OCI-LY1 (cell line): ENCODE measurements at regions not wholly inside any gene's neighbourhood (a gene's known extent, or its start where the extent isn't known, plus 50 kb on each side); places are given as distances from the start of the nearest gene placed in this dataset.

Experiments
- H2AFZ ChIP-seq: fragments of 200-600 bp; sonication (generic), shearing (Covaris generic); 2 replicates; pipeline ENCODE4 v1.6.0; 2014; ENCODE audit warnings: antibody characterized with exemption, mild to moderate bottlenecking, low read length
- H3F3A ChIP-seq: fragments of 200-600 bp; sonication (generic), shearing (Covaris generic); 2 replicates; pipeline ENCODE4 v1.6.0; 2014; ENCODE audit warnings: mild to moderate bottlenecking, antibody characterized with exemption, low read length, moderate library complexity; ENCODE audit not compliant: insufficient read depth
- H3K27ac ChIP-seq: fragments of 200-600 bp; sonication (generic); 2 replicates; pipeline ENCODE4 v1.5.1; 2014; ENCODE audit warnings: low read length, mixed run types, mild to moderate bottlenecking, low read depth; ENCODE audit not compliant: poor library complexity, severe bottlenecking
- H3K27me3 ChIP-seq: fragments of 200-600 bp; sonication (generic); 2 replicates; pipeline ENCODE4 v1.6.0; 2014; ENCODE audit warnings: antibody characterized with exemption, mild to moderate bottlenecking, low read length, moderate library complexity; ENCODE audit not compliant: insufficient read depth
- H3K36me3 ChIP-seq: fragments of 200-600 bp; sonication (generic); 2 replicates; pipeline ENCODE4 v1.6.1; 2014; ENCODE audit warnings: mild to moderate bottlenecking, antibody characterized with exemption, low read length, moderate library complexity, mixed read lengths; ENCODE audit not compliant: insufficient read depth
- H3K4me1 ChIP-seq: fragments of 200-600 bp; sonication (generic); 2 replicates; pipeline ENCODE4 v1.5.1; 2014; ENCODE audit warnings: mild to moderate bottlenecking, low read length, moderate library complexity; ENCODE audit not compliant: insufficient read depth, severe bottlenecking
- H3K4me2 ChIP-seq: fragments of 200-600 bp; sonication (generic), shearing (Covaris generic); 2 replicates; pipeline ENCODE4 v1.6.1; 2014; ENCODE audit warnings: low read length
- H3K4me3 ChIP-seq: fragments of 200-600 bp; sonication (generic); 2 replicates; pipeline ENCODE4 v1.5.1; 2014; ENCODE audit warnings: low read length, low read depth, mild to moderate bottlenecking, mixed read lengths; ENCODE audit not compliant: poor library complexity, severe bottlenecking
- H3K79me2 ChIP-seq: fragments of 200-600 bp; shearing (Covaris generic); 2 replicates; pipeline ENCODE4 v1.6.1; 2016; ENCODE audit warnings: mixed run types, low read length, mixed read lengths; ENCODE audit not compliant: insufficient read depth
- H3K9ac ChIP-seq: fragments of 200-600 bp; sonication (generic), shearing (Covaris generic); 2 replicates; pipeline ENCODE4 v1.6.1; 2014; ENCODE audit warnings: mild to moderate bottlenecking, low read length, mixed read lengths
- H3K9me2 ChIP-seq: fragments of 200-600 bp; sonication (generic), shearing (Covaris generic); 2 replicates; pipeline ENCODE4 v1.6.1; 2014; ENCODE audit warnings: low read depth, mild to moderate bottlenecking, low read length, mixed read lengths
- H3K9me3 ChIP-seq: fragments of 200-600 bp; shearing (Covaris generic); 2 replicates; pipeline ENCODE4 v1.6.1; 2014; ENCODE audit warnings: low read length, mixed read lengths
- H4K20me1 ChIP-seq: fragments of 200-600 bp; sonication (generic), shearing (Covaris generic); 2 replicates; pipeline ENCODE4 v1.6.0; 2016; ENCODE audit warnings: mild to moderate bottlenecking, low read length; ENCODE audit not compliant: insufficient read depth
- CTCF ChIP-seq: fragments of 200-600 bp; sonication (generic), shearing (Covaris generic); IDR thresholded peaks from 2 replicates; pipeline ENCODE4 v1.5.1; 2017; ENCODE audit warnings: mild to moderate bottlenecking, antibody characterized with exemption, low read length, moderate library complexity, mixed read lengths
- EZH2 ChIP-seq: fragments of 200-600 bp; sonication (generic), shearing (Covaris generic); IDR thresholded peaks from 2 replicates; pipeline ENCODE4 v1.8.0; 2017; ENCODE audit warnings: borderline replicate concordance, mixed run types, mild to moderate bottlenecking, antibody characterized with exemption, low read length, moderate library complexity, mixed read lengths

- Histone ChIP-seq H3K9ac (no peak overlapping the region), H3K9me3 (no peaks in the 10 kb centered on the region), H2AFZ (no peak overlapping the region), H3F3A (no peaks in the 10 kb centered on the region), H3K27ac (no peak overlapping the region), H3K27me3 (no peaks in the 10 kb centered on the region), H3K4me3 (no peak overlapping the region), H3K4me1 (no peaks in the 10 kb centered on the region), H3K36me3 (no peaks in the 10 kb centered on the region), H3K4me2 (no peak overlapping the region), H3K9me2 (no peaks in the 10 kb centered on the region), H4K20me1 (no peaks in the 10 kb centered on the region), H3K79me2 (no peaks in the 10 kb centered on the region)
- TF ChIP-seq CTCF (no peak), EZH2 (no peak)
Measured at GRCh38 chr7:36023033-36023560, 130.0 kb upstream of the EEPD1 start.

GRCh38 chr7:36025190-36025589 is 127.9 kb upstream of the EEPD1 start:
- Histone ChIP-seq H3K9me3 (no peaks in the 10 kb centered on the region), H3K9ac (no peak overlapping the region), H3K27me3 (no peaks in the 10 kb centered on the region), H4K20me1 (no peaks in the 10 kb centered on the region), H3K36me3 (no peaks in the 10 kb centered on the region), H2AFZ (no peak overlapping the region), H3K4me2 (no peak overlapping the region), H3K9me2 (no peaks in the 10 kb centered on the region), H3K4me1 (no peaks in the 10 kb centered on the region), H3K4me3 (no peak overlapping the region), H3F3A (no peaks in the 10 kb centered on the region), H3K79me2 (no peaks in the 10 kb centered on the region), H3K27ac (no peak overlapping the region)
- TF ChIP-seq CTCF (no peak), EZH2 (no peak)

- Histone ChIP-seq H2AFZ (no peak overlapping the region), H3K79me2 (no peaks in the 10 kb centered on the region), H4K20me1 (no peaks in the 10 kb centered on the region), H3K27me3 (no peaks in the 10 kb centered on the region), H3K4me1 (no peaks in the 10 kb centered on the region), H3K9me3 (no peaks in the 10 kb centered on the region), H3K9me2 (no peaks in the 10 kb centered on the region), H3F3A (no peaks in the 10 kb centered on the region), H3K4me3 (no peak overlapping the region), H3K4me2 (no peak overlapping the region), H3K36me3 (no peaks in the 10 kb centered on the region), H3K27ac (no peak overlapping the region), H3K9ac (no peak overlapping the region)
- TF ChIP-seq EZH2 (no peak), CTCF (no peak)
Measured at GRCh38 chr7:36029311-36029710, 123.7 kb upstream of the EEPD1 start.
